RWPE2 (cell line): ENCODE measurements at regions not wholly inside any gene's neighbourhood (a gene's known extent, or its start where the extent isn't known, plus 50 kb on each side); places are given as distances from the start of the nearest gene placed in this dataset.

Experiments
- ATAC-seq: fragments of 200-7000 bp; cut with Tn5 transposase; 3 replicates; pipeline ENCODE4 v1.9.1; 2021; ENCODE audit warnings: low read depth
- DNase-seq: peaks from one replicate; pipeline ENCODE4 v3.0.0-alpha.2; 2020; ENCODE audit warnings: low spot score
- H3K27ac ChIP-seq: fragments of 450-650 bp; 2 replicates; pipeline ENCODE4 v1.5.1; 2017; ENCODE audit warnings: mild to moderate bottlenecking; ENCODE audit not compliant: poor library complexity, severe bottlenecking
- H3K27me3 ChIP-seq: fragments of 250-450 bp; sonication (Bioruptor Pico); 2 replicates; pipeline ENCODE4 v1.5.1; 2021; ENCODE audit warnings: mild to moderate bottlenecking, moderate library complexity; ENCODE audit not compliant: insufficient read depth, poor library complexity, severe bottlenecking
- H3K36me3 ChIP-seq: fragments of 250-450 bp; sonication (Bioruptor Pico); 2 replicates; pipeline ENCODE4 v1.5.1; 2020; ENCODE audit warnings: low read depth, mild to moderate bottlenecking, moderate library complexity
- H3K4me1 ChIP-seq: fragments of 250-450 bp; sonication (Bioruptor Pico); 2 replicates; pipeline ENCODE4 v1.5.1; 2021; ENCODE audit warnings: mild to moderate bottlenecking, moderate library complexity; ENCODE audit not compliant: insufficient read depth, poor library complexity, severe bottlenecking
- H3K4me3 ChIP-seq: fragments of 250-450 bp; sonication (Bioruptor Pico); 2 replicates; pipeline ENCODE4 v1.5.1; 2021; ENCODE audit warnings: mild to moderate bottlenecking, moderate library complexity; ENCODE audit not compliant: severe bottlenecking
- H3K9me3 ChIP-seq: fragments of 250-450 bp; sonication (Bioruptor Pico); 2 replicates; pipeline ENCODE4 v1.5.1; 2021; ENCODE audit warnings: mild to moderate bottlenecking, moderate library complexity; ENCODE audit not compliant: severe bottlenecking
- TF ChIP-seq, protein P1 (sequence below): fragments of 450-650 bp; IDR thresholded peaks from one replicate; pipeline ENCODE4 v1.5.1; 2017; ENCODE audit warnings: mild to moderate bottlenecking, moderate library complexity; ENCODE audit not compliant: poor library complexity, severe bottlenecking

- Histone ChIP-seq H3K9me3 (no peaks in the 10 kb centered on the region), H3K36me3 (no peaks in the 10 kb centered on the region), H3K4me1 (no peaks in the 10 kb centered on the region), H3K27me3 (no peaks in the 10 kb centered on the region), H3K4me3 (no peak overlapping the region), H3K27ac (no peak overlapping the region)
- TF ChIP-seq, protein P1, sequence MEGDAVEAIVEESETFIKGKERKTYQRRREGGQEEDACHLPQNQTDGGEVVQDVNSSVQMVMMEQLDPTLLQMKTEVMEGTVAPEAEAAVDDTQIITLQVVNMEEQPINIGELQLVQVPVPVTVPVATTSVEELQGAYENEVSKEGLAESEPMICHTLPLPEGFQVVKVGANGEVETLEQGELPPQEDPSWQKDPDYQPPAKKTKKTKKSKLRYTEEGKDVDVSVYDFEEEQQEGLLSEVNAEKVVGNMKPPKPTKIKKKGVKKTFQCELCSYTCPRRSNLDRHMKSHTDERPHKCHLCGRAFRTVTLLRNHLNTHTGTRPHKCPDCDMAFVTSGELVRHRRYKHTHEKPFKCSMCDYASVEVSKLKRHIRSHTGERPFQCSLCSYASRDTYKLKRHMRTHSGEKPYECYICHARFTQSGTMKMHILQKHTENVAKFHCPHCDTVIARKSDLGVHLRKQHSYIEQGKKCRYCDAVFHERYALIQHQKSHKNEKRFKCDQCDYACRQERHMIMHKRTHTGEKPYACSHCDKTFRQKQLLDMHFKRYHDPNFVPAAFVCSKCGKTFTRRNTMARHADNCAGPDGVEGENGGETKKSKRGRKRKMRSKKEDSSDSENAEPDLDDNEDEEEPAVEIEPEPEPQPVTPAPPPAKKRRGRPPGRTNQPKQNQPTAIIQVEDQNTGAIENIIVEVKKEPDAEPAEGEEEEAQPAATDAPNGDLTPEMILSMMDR, result no peak
- DNase-seq (no peak), ATAC-seq (no peak)
Observed at GRCh38 chr16:86709103-86709502, 130.8 kb downstream of the FOXL1 start.

DNA sequence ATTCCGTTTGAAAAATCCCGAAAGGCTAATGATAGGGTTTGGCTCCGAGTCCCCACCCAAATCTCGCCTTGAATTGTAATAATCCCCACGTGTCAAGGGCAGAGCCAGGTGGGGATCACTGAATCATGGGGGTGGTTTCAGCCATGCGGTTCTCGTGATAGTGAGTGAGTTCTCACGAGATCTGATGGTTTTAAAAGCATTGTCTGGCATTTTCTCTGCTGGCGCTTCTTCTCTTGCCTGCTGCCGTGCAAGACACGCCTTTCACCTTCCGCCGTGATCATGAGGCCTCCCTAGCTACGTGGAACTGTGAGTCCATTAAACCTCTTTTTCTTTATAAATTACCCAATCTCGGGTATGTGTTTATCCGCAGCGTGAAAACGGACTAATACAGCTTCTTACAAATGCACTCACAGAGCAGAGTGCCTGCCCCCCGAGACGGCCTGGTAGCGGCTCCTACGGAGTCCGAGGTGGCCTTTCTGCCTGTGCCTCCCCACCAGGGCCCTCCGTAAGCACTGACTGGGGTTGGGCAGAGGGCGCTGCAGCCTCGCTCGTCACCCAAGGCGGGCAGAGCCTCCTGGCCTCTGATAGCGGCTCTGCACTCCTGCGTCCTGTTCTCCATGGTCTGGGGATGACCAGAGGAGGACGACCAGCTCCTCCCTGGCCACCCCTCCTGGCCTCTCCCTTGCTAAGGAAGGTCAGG lies 131.7 kb downstream of the FOXL1 start:
- no peak overlapping the region for H3K4me3 ChIP-seq
- TF ChIP-seq, protein P1, result no peak
- no peak overlapping the region for H3K27ac ChIP-seq
- no peaks in the 10 kb centered on the region for H3K4me1 ChIP-seq
- no peaks in the 10 kb centered on the region for H3K36me3 ChIP-seq
- DNase-seq, result no peak
- no peaks in the 10 kb centered on the region for H3K9me3 ChIP-seq
- no peaks in the 10 kb centered on the region for H3K27me3 ChIP-seq
- ATAC-seq, result no peak

- Histone ChIP-seq H3K36me3 (no peaks in the 10 kb centered on the region), H3K27ac (no peak overlapping the region), H3K4me3 (no peak overlapping the region), H3K9me3 (no peaks in the 10 kb centered on the region), H3K27me3 (no peaks in the 10 kb centered on the region), H3K4me1 (no peaks in the 10 kb centered on the region)
- ATAC-seq (no peak), DNase-seq (no peak)
- TF ChIP-seq, protein P1, result no peak
Observed at GRCh38 chr16:86710602-86710950, 132.2 kb downstream of the FOXL1 start.

- H3K4me1 ChIP-seq, result no peaks in the 10 kb centered on the region
- DNase-seq (no peak), ATAC-seq (no peak)
- TF ChIP-seq, protein P1, result no peak
- no peak overlapping the region for H3K27ac ChIP-seq
- no peak overlapping the region for H3K4me3 ChIP-seq
- H3K36me3 ChIP-seq, result no peaks in the 10 kb centered on the region
- H3K9me3 ChIP-seq, result no peaks in the 10 kb centered on the region
- H3K27me3 ChIP-seq, result no peaks in the 10 kb centered on the region
Observed at GRCh38 chr16:86712158-86713009, 134.0 kb downstream of the FOXL1 start.

GRCh38 chr16:86713021-86713631 lies 134.8 kb downstream of the FOXL1 start:
- Histone ChIP-seq H3K27me3 (no peaks in the 10 kb centered on the region), H3K9me3 (no peaks in the 10 kb centered on the region), H3K27ac (no peak overlapping the region), H3K4me3 (no peak overlapping the region), H3K4me1 (peaks cover 5% of the 10 kb centered on the region), H3K36me3 (no peaks in the 10 kb centered on the region)
- ATAC-seq, result no peak
- TF ChIP-seq, protein P1, result no peak
- DNase-seq, result no peak
